GM19035 (cell line): ENCODE measurements at regions not wholly inside any gene's neighbourhood (a gene's known extent, or its start where the extent isn't known, plus 50 kb on each side); places are given as distances from the start of the nearest gene placed in this dataset.

Experiments
- ATAC-seq: cut with Tn5 transposase; IDR thresholded peaks from one replicate; pipeline ENCODE4 v1.9.1; 2021; ENCODE audit not compliant: unreplicated experiment

- no peak for ATAC-seq
These were observed 1595.1 kb upstream of the MIR17HG start for GRCh38 chr13:89752394-89752793.

DNA sequence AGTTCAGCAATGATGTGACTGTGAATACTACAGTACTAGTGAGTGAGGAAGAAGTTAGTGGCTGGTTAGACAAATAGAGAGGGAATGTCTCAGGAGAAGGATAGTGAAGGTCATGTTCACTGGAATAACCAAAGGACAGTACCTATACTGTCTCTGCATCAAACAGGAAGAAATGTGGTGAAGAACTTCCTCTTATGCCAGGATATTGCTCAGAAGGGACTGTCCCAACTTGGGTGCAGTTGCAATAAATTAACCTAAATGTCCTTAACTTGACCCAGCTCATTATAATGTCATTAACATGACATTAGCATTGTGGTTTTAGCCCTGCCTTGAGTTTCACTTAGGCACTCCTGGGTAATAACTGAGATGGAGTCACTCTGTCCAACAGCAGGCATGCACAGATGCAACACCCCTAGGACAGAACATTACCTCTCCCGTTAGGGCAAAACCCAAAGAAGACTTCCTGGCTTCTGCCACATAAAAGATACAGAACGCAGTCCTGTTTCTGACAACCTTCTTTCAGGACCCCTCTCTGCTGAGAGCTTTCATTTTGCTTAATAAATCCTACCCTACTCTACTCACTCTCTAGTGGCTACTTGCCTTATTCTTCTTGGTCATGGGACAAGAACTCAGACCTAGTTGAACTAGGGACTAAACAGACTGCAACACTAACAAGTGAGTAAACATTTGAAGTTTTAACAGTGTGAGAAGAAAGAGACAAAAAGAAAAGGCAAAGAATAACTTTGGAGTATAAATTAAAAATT, 1591.6 kb upstream of the MIR17HG start:
- no peak for ATAC-seq

DNA sequence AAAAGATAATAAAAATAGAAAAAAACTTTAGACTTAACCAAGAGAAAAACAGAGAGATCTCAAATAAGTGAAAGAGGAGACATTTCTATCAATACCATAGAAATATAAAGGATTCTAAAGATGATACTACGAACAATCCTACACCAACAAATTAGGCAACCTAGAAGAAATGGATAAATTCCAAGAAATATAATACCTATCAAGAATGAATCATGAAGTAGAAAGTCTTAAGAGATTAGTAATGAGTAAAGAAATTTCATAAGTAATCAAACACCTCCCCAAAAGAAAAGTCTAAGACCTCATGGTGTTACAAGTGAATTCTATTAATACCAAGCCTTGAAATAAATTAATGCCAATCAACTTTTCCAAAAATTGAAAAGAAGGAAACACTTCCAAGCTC, 1584.5 kb upstream of the MIR17HG start:
- ATAC-seq = no peak

- no peak for ATAC-seq
These were observed 1564.2 kb upstream of the MIR17HG start for GRCh38 chr13:89783221-89783755.

- no peak for ATAC-seq
These were observed 1563.2 kb upstream of the MIR17HG start for GRCh38 chr13:89784161-89784809.

GRCh38 chr13:89786531-89786930, 1561.0 kb upstream of the MIR17HG start:
- ATAC-seq = no peak

GRCh38 chr13:89790696-89791095, 1556.8 kb upstream of the MIR17HG start:
- no peak for ATAC-seq

DNA sequence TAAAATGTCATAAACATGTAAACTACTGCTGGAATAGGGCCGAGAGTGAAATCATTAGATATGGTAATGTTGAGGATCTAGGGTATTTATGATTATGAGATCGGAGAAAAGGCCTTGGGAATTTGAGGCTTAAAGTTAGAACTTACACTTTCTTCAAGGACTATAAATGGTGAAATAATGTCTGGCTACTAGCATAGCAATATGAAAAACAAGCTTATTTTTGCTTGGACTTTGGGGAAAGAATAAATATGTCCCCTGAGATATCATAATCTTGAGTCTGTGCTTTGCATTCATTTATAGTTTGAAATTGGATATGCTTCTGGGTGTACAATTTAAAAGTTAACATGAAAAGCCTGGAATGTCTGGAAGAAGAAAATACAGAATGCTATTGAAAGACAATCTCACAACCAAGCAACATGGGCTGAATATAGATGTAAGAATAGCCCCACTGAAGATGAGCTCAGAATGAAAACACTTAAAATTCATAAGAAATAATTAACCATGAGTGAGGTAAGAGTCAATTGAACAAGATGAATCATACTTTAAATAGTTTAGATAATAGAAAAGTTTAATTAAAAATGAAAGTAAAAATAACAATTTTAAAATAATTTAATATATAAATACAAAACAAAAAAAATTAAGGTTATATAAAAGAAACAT, 1555.4 kb upstream of the MIR17HG start:
- no peak for ATAC-seq

DNA sequence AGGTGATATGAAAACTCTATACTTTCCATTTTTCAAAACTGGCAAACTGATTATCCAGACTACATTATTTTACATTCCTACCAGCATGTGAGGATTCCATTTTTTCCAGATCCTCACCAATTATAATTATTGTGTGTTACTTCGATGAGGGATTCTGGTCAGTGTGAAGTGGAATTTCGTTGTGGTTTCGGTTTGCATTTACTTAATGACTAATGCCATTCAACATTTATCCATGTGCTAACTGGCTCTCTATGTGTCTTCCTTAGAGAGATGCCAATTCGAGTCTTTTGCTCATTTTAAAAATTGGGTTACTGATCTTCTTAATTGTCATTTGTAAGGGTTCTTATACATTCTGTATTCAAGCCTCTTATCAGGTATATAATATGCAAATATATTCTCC, 1551.3 kb upstream of the MIR17HG start:
- no peak for ATAC-seq

DNA sequence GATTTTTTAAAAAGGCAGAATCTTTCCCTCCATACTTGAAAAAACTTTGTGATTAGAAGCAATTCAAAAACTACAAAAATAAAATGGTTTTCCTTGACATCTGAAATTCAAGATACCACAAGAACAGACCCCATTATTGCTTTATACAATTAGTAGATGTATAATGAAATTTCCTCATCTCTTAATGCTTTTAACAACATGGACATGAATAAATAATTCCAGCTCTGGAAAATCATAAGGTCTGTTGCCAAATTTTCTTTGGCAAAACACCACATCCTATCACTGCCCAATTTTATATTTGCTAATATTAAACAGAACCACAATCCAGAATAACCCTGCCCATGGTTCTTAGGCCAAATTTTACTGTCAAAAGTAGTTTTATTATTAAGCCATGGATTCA, 1543.6 kb upstream of the MIR17HG start:
- ATAC-seq = no peak

- ATAC-seq = no peak
These were observed 1540.9 kb upstream of the MIR17HG start for GRCh38 chr13:89806594-89806993.

- no peak for ATAC-seq
These were observed 1534.6 kb upstream of the MIR17HG start for GRCh38 chr13:89812856-89813255.

- ATAC-seq = no peak
These were observed 1531.1 kb upstream of the MIR17HG start for GRCh38 chr13:89816404-89816803.

GRCh38 chr13:89822467-89822866, 1525.0 kb upstream of the MIR17HG start:
- no peak for ATAC-seq

GRCh38 chr13:89827552-89827951, 1519.9 kb upstream of the MIR17HG start:
- ATAC-seq = no peak

- no peak for ATAC-seq
These were observed 1519.0 kb upstream of the MIR17HG start for GRCh38 chr13:89828506-89828905.

DNA sequence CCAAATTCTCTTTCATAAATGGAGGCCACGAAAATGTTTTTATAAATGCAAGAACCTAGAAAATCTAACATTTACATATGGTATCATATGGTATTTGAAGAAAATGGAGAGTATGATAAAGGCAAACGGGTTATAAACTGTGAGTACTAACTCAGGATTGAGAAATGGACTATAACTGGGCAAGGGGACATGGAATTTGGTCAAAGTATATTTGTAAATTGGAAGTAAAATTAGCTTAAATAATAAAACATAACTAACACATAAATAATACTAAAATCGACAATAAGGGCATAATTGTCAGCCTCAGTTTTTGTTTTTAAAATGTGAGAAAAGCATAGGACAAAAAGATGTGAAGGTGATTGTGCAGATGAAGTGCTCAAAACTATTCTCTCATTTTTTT, 1516.3 kb upstream of the MIR17HG start:
- ATAC-seq = no peak

DNA sequence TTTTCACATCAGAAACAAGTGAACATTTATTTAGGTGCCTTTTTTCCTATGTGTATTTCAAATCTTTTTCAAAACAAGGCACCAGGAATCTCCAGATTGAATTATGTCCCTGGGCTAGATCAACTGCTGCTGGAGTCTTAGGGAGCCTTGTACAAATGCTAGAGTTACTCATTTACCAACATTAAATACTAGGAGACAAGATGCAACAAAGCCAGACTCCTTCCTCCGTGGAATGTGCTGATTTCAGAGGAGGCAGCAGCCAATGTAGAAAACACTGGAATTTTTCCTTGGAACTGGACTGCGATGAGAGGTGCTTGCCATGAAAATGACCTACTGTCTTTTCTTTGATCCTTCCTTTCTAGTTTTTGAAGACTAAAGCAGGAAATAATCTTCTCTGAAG, 1514.7 kb upstream of the MIR17HG start:
- no peak for ATAC-seq

DNA sequence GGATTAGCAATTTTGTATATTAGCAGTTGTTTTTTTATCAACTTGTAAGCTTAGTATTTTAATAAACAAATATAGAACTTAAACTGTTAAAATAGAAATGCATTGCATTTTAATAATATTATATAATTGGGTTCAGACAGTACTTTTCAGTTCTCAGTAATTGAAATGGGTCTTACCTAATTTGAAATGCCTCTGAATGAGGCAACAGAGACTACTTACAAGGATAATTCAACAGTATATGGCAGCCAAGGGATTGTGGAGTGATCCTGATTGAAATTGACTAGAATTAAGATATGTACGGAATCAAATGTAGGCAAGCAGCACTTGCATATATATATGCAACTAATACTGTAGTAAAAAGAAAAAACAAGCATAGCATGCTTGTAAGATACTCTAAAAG, 1503.9 kb upstream of the MIR17HG start:
- no peak for ATAC-seq

- no peak for ATAC-seq
These were observed 1501.6 kb upstream of the MIR17HG start for GRCh38 chr13:89845874-89846273.

GRCh38 chr13:89846926-89847585, 1500.4 kb upstream of the MIR17HG start:
- ATAC-seq = no peak
